Stimulated activated CD8-positive, alpha-beta memory T cell treated with anti-CD3 and anti-CD28 coated beads, Interleukin-12 subunit alpha, Interleukin-12 subunit beta, amount 100 ng/mL, for 4 hours (primary cell): ENCODE measurements at regions not wholly inside any gene's neighbourhood (a gene's known extent, or its start where the extent isn't known, plus 50 kb on each side); places are given as distances from the start of the nearest gene placed in this dataset.

Experiments used
- DNase-seq: peaks from one replicate; pipeline ENCODE4 v3.0.0-alpha.2; 2020; ENCODE audit warnings: low read depth

- no peak for DNase-seq
Measured at GRCh38 chr6:33967966-33968724, 164.3 kb upstream of the MLN start.

- DNase-seq: no peak
Measured at GRCh38 chr6:33967265-33967767, 163.5 kb upstream of the MLN start.

GRCh38 chr6:33966536-33966935 is 162.7 kb upstream of the MLN start:
- no peak for DNase-seq

DNA sequence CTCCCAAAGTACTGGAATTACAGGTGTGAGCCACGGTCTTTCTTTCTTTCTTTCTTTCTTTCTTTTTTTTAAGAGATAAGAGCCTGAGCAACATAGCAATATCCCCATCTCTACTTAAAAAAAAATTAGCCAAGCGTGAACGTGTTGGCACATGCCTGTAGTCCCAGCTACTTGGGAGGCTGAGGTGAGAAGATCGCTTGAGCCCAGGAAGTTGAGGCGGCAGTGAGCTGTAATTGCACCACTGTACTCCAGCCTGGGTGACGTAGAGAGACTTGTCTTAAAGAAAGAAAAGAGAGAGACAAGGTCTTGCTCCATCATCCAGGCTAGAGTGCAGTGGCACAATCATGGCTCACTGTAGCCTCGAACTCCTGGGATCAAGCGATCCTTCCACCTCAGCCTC is 162.0 kb upstream of the MLN start:
- DNase-seq: no peak

DNA sequence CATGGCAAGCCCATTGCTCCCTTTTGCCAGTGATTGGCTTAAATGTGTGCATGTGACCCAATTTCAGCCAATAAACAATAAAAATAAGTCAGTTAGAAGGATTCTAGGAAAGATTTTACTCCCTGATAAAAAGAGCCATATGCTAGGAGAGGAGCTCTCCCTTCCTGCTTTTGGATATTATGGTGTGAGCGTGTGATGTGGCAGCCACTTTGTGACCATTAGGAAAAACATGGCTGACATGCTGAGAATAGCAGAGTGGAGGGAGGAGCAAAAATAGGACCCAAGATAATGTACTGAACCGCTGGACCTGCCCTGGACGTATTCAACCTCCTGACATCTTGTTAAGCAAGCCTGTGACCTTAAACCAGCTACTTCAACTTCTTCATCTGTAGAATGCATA is 160.6 kb upstream of the MLN start:
- DNase-seq: no peak

DNA sequence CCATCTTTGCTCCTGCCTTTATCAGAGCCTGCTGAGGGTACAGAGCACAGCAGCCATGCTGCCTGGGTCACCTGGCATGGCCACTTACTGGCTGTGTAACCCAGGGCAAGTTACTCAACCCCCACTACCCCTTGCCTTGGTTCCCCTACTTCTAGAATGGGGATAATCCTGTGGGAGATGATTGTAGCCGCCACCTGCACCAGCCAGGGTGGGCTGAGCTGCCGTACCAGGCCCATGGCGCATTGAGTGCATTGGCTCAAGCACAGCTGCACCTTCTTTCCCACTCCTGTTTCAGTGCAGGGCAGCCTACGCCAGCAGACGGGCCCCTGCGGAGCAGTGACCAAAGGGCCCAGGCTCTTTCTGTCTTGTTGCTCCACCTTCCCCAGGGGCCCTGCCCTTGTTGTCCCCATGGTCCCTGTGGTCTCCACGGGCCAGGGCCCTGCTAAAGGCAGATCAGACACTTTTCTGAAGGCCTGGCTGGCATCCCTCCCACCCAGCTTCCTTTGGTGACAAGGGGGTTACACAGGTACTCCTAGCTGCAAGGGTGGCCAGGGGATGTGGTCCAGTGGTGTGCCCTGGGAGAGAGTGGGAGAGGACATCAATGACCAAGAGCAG is 159.4 kb upstream of the MLN start:
- DNase-seq: no peak

- DNase-seq: no peak
Measured at GRCh38 chr6:33962246-33963027, 158.6 kb upstream of the MLN start.

- DNase-seq: no peak
Measured at GRCh38 chr6:33961691-33962090, 157.9 kb upstream of the MLN start.

- no peak for DNase-seq
Measured at GRCh38 chr6:33960345-33961313, 156.8 kb upstream of the MLN start.

GRCh38 chr6:33959661-33960344 is 156.0 kb upstream of the MLN start:
- no peak for DNase-seq

GRCh38 chr6:33959329-33959651 is 155.5 kb upstream of the MLN start:
- no peak for DNase-seq

- no peak for DNase-seq
Measured at GRCh38 chr6:33958526-33959328, 154.9 kb upstream of the MLN start.

- no peak for DNase-seq
Measured at GRCh38 chr6:33957892-33958525, 154.2 kb upstream of the MLN start.

- DNase-seq: no peak
Measured at GRCh38 chr6:33957131-33957891, 153.5 kb upstream of the MLN start.

GRCh38 chr6:33956206-33956605 is 152.4 kb upstream of the MLN start:
- no peak for DNase-seq

DNA sequence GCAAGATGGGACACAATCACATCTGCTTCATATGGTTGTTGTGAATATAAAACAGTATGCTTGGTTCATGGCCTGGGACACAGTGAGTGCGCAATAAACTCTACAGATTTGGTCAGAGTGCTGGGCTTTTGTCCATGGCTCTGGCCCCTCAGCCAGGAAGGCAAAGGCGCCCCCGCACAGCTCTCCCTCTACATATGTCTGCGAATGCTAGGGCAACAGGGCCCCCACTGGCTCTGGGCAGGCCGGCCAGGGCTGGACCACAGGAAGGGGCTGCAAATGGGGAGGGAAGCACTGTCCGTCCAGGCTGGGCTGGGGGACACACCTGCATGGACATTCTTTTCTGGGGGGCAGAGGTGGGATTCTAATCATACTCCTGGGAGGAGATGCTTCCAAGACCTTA is 151.8 kb upstream of the MLN start:
- DNase-seq: no peak

DNA sequence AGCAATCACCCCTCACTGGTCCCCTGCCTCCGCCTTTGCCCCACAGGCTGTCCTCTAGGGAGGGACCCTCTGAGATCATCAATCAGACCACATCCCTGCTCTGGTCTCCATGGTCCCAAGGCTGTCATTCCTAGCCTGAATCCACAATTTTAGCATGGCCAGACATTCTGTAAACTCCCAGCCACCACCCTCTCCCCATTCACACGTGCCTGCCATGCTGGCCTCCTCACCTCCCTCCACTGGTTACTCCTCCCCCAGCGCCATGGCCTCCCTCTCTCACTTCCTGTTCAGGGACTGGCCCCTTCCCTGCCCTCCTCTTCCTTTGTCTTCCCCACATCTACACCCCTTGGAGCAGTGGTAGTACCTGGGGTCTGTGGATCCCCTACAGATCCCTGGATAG is 150.7 kb upstream of the MLN start:
- no peak for DNase-seq

DNA sequence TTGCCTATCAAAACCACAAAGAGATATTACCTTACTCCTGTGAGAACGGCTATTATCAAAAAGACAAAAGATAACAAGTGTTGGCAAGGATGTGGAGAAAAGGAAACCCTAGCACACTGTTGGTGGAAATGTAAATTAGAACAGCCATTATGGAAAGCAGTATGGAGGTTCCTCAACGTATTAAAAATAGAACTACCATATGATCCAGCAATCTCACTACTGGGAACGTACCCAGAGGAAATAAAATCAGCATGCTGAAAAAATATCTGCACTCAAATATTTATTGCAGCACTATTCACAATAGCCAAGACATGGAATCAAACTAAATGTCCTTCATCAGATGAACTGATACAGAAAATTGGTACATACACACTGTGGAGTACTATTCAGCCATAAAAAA is 149.4 kb upstream of the MLN start:
- DNase-seq: no peak

DNA sequence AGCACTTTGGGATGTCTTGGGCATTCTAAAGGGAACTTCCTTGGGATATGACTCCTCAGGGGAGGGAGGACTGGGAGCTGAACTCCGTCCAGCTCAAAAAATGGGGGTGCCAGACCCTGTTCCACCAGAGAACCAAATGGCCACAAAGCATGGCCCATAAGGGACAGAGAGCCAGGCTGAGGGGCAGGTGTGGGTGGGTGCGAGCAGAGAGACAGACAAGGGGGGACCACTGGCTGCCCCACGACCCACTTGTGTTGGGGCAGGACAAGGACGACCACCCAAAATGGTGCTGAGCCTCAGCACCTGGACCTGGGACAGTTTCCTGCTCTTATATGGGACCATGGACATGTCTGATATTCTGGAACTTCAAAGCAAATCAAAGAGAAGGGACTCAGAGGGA is 148.2 kb upstream of the MLN start:
- no peak for DNase-seq
